ENCODE measurements at regions not wholly inside any gene's neighbourhood (a gene's known extent, or its start where the extent isn't known, plus 50 kb on each side); places are given as distances from the start of the nearest gene placed in this dataset.

GRCh38 chr2:234687718-234688475 lies 191.0 kb upstream of the ARL4C start:
- peaks cover 0 to 41% (median 18%) of the 10 kb centered on the region in 4 donors for H3K4me1 ChIP-seq
- no peaks in the 10 kb centered on the region for H3K36me3 ChIP-seq
- H3K9me3 ChIP-seq, result no peaks in the 10 kb centered on the region
- no peak overlapping the region for H3K4me3 ChIP-seq
- ATAC-seq, result no peak
- no peak for DNase-seq
- H3K27me3 ChIP-seq, result no peaks in the 10 kb centered on the region
- 89% methylated on average over 3 of the region's 6 CpGs for WGBS (ENCODE audit: insufficient coverage, low coverage, low lambda C conversion rate, missing lambda C conversion rate)
- intact Hi-C loops (cut with DNase I), result no loop called here
- TF ChIP-seq POLR2A (IDR thresholded peaks at IDR 0.05) (no peak), CTCF (IDR thresholded peaks at IDR 0.05) (no peak)
- H3K27ac ChIP-seq, result peak overlapping the region in 1 of 3 donors; percentile 58

- ATAC-seq, result no peak
- 51% methylated on average over 4 of the region's 4 CpGs for WGBS (ENCODE audit: insufficient coverage, low coverage, low lambda C conversion rate, missing lambda C conversion rate)
Measured at GRCh38 chr2:234686088-234686890, 189.4 kb upstream of the ARL4C start.

GRCh38 chr2:234684466-234684865 lies 187.6 kb upstream of the ARL4C start:
- ATAC-seq, result no peak
- no peaks in the 10 kb centered on the region for H3K9me3 ChIP-seq
- H3K4me3 ChIP-seq, result no peak overlapping the region
- no peaks in the 10 kb centered on the region for H3K36me3 ChIP-seq
- WGBS (ENCODE audit: insufficient coverage, low coverage, low lambda C conversion rate, missing lambda C conversion rate), result 14% methylated on average over 1 of the region's 1 CpG
- intact Hi-C loops (cut with DNase I), result no loop called here
- peaks cover 0 to 22% (median 8%) of the 10 kb centered on the region in 4 donors for H3K4me1 ChIP-seq
- TF ChIP-seq CTCF (IDR thresholded peaks at IDR 0.05) (no peak), POLR2A (IDR thresholded peaks at IDR 0.05) (no peak)
- H3K27ac ChIP-seq, result no peak overlapping the region
- DNase-seq, result no peak
- H3K27me3 ChIP-seq, result no peaks in the 10 kb centered on the region

More at GRCh38 chr2:234686088-234686890, 189.4 kb upstream of the ARL4C start:
- DNase-seq, result no peak
- H3K36me3 ChIP-seq, result no peaks in the 10 kb centered on the region
- TF ChIP-seq POLR2A (IDR thresholded peaks at IDR 0.05), result no peak
- no peak overlapping the region for H3K27ac ChIP-seq
- H3K9me3 ChIP-seq, result no peaks in the 10 kb centered on the region
- H3K4me1 ChIP-seq, result peaks cover 0 to 28% (median 10%) of the 10 kb centered on the region in 4 donors
- no peak overlapping the region for H3K4me3 ChIP-seq
- intact Hi-C loops (cut with DNase I), result no loop called here
- H3K27me3 ChIP-seq, result no peaks in the 10 kb centered on the region

GRCh38 chr2:234683950-234684349 lies 187.1 kb upstream of the ARL4C start:
- WGBS (ENCODE audit: insufficient coverage, low coverage, low lambda C conversion rate, missing lambda C conversion rate), result 55% methylated on average over 3 of the region's 3 CpGs
- no peak for DNase-seq

More at GRCh38 chr2:234683950-234684349, 187.1 kb upstream of the ARL4C start:
- no peak overlapping the region for H3K27ac ChIP-seq
- no peak overlapping the region for H3K4me3 ChIP-seq
- intact Hi-C loops (cut with DNase I), result no loop called here
- no peak for ATAC-seq
- H3K27me3 ChIP-seq, result no peaks in the 10 kb centered on the region
- no peaks in the 10 kb centered on the region for H3K36me3 ChIP-seq
- no peaks in the 10 kb centered on the region for H3K9me3 ChIP-seq
- TF ChIP-seq CTCF (IDR thresholded peaks at IDR 0.05) (no peak), POLR2A (IDR thresholded peaks at IDR 0.05) (no peak)
- H3K4me1 ChIP-seq, result peaks cover 0 to 22% (median 8%) of the 10 kb centered on the region in 4 donors
